MM.1S (cell line): ENCODE measurements at regions not wholly inside any gene's neighbourhood (a gene's known extent, or its start where the extent isn't known, plus 50 kb on each side); places are given as distances from the start of the nearest gene placed in this dataset.

Source experiments
- CTCF ChIP-seq: fragments of 300-600 bp; sonication (generic); IDR thresholded peaks from 2 replicates; pipeline ENCODE4 v1.5.1; 2016; ENCODE audit warnings: antibody characterized with exemption, low read length, mixed read lengths
- EZH2 ChIP-seq: fragments of 300-600 bp; sonication (generic); optimal IDR thresholded peaks from 2 replicates; pipeline ENCODE3; 2017; ENCODE audit warnings: low read depth, mild to moderate bottlenecking, antibody characterized with exemption, low read length, mixed read lengths
- EZH2phosphoT487 ChIP-seq: fragments of 300-600 bp; sonication (generic); IDR thresholded peaks from 2 replicates; pipeline ENCODE4 v1.6.1; 2018; ENCODE audit warnings: antibody characterized with exemption, low read length

- TF ChIP-seq EZH2 (no peak), CTCF (no peak), EZH2phosphoT487 (no peak)
These were observed 894.6 kb downstream of the METTL15 start for GRCh38 chr11:29002816-29003215.
